HG03521 (cell line): ENCODE measurements at regions not wholly inside any gene's neighbourhood (a gene's known extent, or its start where the extent isn't known, plus 50 kb on each side); places are given as distances from the start of the nearest gene placed in this dataset.
A peak's percentile ranks its signal among the peaks of the same experiment; 100 is the strongest.

Experiments
- ATAC-seq: cut with Tn5 transposase; IDR thresholded peaks from one replicate; pipeline ENCODE4 v1.9.1; 2021; ENCODE audit warnings: mild to moderate bottlenecking, moderate library complexity; ENCODE audit not compliant: unreplicated experiment

GRCh38 chr5:68734781-68735180, 359.0 kb upstream of the SLC30A5 start:
- ATAC-seq, result no peak

GRCh38 chr5:68738236-68738635, 355.6 kb upstream of the SLC30A5 start:
- no peak for ATAC-seq

GRCh38 chr5:68738841-68739240, 355.0 kb upstream of the SLC30A5 start:
- ATAC-seq, result no peak

- peak; percentile 76 for ATAC-seq
Measured at GRCh38 chr5:68739752-68740151, 354.1 kb upstream of the SLC30A5 start.

GRCh38 chr5:68740226-68740910, 353.4 kb upstream of the SLC30A5 start:
- peak; percentile 47 for ATAC-seq

- no peak for ATAC-seq
Measured at GRCh38 chr5:68744206-68744605, 349.6 kb upstream of the SLC30A5 start.

GRCh38 chr5:68745448-68745847, 348.4 kb upstream of the SLC30A5 start:
- no peak for ATAC-seq

GRCh38 chr5:68746220-68746619, 347.6 kb upstream of the SLC30A5 start:
- no peak for ATAC-seq

- no peak for ATAC-seq
Measured at GRCh38 chr5:68746643-68747420, 347.0 kb upstream of the SLC30A5 start.

- no peak for ATAC-seq
Measured at GRCh38 chr5:68747521-68747920, 346.3 kb upstream of the SLC30A5 start.

GRCh38 chr5:68748101-68748500, 345.7 kb upstream of the SLC30A5 start:
- ATAC-seq, result no peak

- no peak for ATAC-seq
Measured at GRCh38 chr5:68749077-68749476, 344.7 kb upstream of the SLC30A5 start.

- no peak for ATAC-seq
Measured at GRCh38 chr5:68749631-68750030, 344.2 kb upstream of the SLC30A5 start.

GRCh38 chr5:68751661-68752060, 342.2 kb upstream of the SLC30A5 start:
- ATAC-seq, result no peak

- ATAC-seq, result no peak
Measured at GRCh38 chr5:68754536-68754935, 339.3 kb upstream of the SLC30A5 start.

- no peak for ATAC-seq
Measured at GRCh38 chr5:68755293-68755692, 338.5 kb upstream of the SLC30A5 start.

GRCh38 chr5:68757006-68757405, 336.8 kb upstream of the SLC30A5 start:
- ATAC-seq, result no peak

GRCh38 chr5:68757626-68758212, 336.1 kb upstream of the SLC30A5 start:
- ATAC-seq, result no peak

- ATAC-seq, result no peak
Measured at GRCh38 chr5:68759593-68759992, 334.2 kb upstream of the SLC30A5 start.

GRCh38 chr5:68762201-68762600, 331.6 kb upstream of the SLC30A5 start:
- no peak for ATAC-seq

- ATAC-seq, result no peak
Measured at GRCh38 chr5:68766952-68767464, 326.8 kb upstream of the SLC30A5 start.

- no peak for ATAC-seq
Measured at GRCh38 chr5:68770551-68770950, 323.3 kb upstream of the SLC30A5 start.
